H1 (cell line): ENCODE measurements at regions not wholly inside any gene's neighbourhood (a gene's known extent, or its start where the extent isn't known, plus 50 kb on each side); places are given as distances from the start of the nearest gene placed in this dataset.

Experiments
- RAD21 ChIP-seq, 2 experiments: IDR thresholded peaks in 1 of 2; conservative IDR thresholded peaks in 1 of 2; 2 replicates each; pipeline ENCODE4 v1.6.1; 2011; ENCODE audit warnings: low read depth in 2 of 2, low read length in 2 of 2, improper control_type of control experiment in 1 of 2, inconsistent platforms in 1 of 2, mild to moderate bottlenecking in 1 of 2, moderate library complexity in 1 of 2
- SIX5 ChIP-seq: IDR thresholded peaks from 2 replicates; pipeline ENCODE4 v1.6.1; 2011; ENCODE audit warnings: mild to moderate bottlenecking, low read depth, low read length
- TF ChIP-seq, protein P1 (sequence below): fragments of 300-600 bp; sonication (generic); IDR thresholded peaks from 2 replicates; pipeline ENCODE4 v1.7.1; 2012; ENCODE audit warnings: low read length, moderate library complexity, mild to moderate bottlenecking, inconsistent platforms; ENCODE audit not compliant: insufficient replicate concordance

DNA sequence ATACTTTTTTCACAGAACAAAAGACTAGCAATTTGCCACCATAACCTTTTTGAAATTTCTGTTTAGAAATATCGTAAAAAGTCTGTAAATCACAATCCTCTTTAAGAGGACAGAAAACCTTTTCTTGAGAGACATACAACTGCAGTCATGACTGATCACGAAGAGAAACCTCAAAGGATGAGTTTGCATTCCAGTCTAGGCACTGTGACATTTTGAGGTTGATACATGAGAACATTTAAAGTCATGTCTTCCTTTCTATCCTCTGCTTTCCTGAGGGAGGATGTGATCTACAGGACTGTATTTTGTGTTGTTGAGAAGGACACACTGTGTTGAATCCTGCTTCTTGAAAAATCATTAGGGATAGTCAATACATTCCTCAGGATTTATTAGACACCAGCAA, 476.7 kb upstream of the CCDC179 start (continued):
- TF ChIP-seq, protein P1, sequence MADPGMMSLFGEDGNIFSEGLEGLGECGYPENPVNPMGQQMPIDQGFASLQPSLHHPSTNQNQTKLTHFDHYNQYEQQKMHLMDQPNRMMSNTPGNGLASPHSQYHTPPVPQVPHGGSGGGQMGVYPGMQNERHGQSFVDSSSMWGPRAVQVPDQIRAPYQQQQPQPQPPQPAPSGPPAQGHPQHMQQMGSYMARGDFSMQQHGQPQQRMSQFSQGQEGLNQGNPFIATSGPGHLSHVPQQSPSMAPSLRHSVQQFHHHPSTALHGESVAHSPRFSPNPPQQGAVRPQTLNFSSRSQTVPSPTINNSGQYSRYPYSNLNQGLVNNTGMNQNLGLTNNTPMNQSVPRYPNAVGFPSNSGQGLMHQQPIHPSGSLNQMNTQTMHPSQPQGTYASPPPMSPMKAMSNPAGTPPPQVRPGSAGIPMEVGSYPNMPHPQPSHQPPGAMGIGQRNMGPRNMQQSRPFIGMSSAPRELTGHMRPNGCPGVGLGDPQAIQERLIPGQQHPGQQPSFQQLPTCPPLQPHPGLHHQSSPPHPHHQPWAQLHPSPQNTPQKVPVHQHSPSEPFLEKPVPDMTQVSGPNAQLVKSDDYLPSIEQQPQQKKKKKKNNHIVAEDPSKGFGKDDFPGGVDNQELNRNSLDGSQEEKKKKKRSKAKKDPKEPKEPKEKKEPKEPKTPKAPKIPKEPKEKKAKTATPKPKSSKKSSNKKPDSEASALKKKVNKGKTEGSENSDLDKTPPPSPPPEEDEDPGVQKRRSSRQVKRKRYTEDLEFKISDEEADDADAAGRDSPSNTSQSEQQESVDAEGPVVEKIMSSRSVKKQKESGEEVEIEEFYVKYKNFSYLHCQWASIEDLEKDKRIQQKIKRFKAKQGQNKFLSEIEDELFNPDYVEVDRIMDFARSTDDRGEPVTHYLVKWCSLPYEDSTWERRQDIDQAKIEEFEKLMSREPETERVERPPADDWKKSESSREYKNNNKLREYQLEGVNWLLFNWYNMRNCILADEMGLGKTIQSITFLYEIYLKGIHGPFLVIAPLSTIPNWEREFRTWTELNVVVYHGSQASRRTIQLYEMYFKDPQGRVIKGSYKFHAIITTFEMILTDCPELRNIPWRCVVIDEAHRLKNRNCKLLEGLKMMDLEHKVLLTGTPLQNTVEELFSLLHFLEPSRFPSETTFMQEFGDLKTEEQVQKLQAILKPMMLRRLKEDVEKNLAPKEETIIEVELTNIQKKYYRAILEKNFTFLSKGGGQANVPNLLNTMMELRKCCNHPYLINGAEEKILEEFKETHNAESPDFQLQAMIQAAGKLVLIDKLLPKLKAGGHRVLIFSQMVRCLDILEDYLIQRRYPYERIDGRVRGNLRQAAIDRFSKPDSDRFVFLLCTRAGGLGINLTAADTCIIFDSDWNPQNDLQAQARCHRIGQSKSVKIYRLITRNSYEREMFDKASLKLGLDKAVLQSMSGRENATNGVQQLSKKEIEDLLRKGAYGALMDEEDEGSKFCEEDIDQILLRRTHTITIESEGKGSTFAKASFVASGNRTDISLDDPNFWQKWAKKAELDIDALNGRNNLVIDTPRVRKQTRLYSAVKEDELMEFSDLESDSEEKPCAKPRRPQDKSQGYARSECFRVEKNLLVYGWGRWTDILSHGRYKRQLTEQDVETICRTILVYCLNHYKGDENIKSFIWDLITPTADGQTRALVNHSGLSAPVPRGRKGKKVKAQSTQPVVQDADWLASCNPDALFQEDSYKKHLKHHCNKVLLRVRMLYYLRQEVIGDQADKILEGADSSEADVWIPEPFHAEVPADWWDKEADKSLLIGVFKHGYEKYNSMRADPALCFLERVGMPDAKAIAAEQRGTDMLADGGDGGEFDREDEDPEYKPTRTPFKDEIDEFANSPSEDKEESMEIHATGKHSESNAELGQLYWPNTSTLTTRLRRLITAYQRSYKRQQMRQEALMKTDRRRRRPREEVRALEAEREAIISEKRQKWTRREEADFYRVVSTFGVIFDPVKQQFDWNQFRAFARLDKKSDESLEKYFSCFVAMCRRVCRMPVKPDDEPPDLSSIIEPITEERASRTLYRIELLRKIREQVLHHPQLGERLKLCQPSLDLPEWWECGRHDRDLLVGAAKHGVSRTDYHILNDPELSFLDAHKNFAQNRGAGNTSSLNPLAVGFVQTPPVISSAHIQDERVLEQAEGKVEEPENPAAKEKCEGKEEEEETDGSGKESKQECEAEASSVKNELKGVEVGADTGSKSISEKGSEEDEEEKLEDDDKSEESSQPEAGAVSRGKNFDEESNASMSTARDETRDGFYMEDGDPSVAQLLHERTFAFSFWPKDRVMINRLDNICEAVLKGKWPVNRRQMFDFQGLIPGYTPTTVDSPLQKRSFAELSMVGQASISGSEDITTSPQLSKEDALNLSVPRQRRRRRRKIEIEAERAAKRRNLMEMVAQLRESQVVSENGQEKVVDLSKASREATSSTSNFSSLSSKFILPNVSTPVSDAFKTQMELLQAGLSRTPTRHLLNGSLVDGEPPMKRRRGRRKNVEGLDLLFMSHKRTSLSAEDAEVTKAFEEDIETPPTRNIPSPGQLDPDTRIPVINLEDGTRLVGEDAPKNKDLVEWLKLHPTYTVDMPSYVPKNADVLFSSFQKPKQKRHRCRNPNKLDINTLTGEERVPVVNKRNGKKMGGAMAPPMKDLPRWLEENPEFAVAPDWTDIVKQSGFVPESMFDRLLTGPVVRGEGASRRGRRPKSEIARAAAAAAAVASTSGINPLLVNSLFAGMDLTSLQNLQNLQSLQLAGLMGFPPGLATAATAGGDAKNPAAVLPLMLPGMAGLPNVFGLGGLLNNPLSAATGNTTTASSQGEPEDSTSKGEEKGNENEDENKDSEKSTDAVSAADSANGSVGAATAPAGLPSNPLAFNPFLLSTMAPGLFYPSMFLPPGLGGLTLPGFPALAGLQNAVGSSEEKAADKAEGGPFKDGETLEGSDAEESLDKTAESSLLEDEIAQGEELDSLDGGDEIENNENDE: no peak
- no peak for TF ChIP-seq SIX5
- no peak for TF ChIP-seq RAD21 (IDR thresholded peaks at IDR 0.05 in 1 of 2, conservative IDR thresholded peaks at IDR 0.05 in 1 of 2; ENCODE audit: low read depth in 2 of 2, low read length in 2 of 2)
